ENCODE measurements at regions not wholly inside any gene's neighbourhood (a gene's known extent, or its start where the extent isn't known, plus 50 kb on each side); places are given as distances from the start of the nearest gene placed in this dataset.

GRCh38 chr5:58153255-58153654 is 306.6 kb downstream of the PLK2 start:
- DNase-seq (ENCODE audit: low read depth in 2 of 2): no peak

GRCh38 chr5:58151414-58151813 is 308.5 kb downstream of the PLK2 start:
- DNase-seq (ENCODE audit: low read depth in 2 of 2): no peak

GRCh38 chr5:58150926-58151325 is 309.0 kb downstream of the PLK2 start:
- DNase-seq (ENCODE audit: low read depth in 2 of 2): no peak

DNA sequence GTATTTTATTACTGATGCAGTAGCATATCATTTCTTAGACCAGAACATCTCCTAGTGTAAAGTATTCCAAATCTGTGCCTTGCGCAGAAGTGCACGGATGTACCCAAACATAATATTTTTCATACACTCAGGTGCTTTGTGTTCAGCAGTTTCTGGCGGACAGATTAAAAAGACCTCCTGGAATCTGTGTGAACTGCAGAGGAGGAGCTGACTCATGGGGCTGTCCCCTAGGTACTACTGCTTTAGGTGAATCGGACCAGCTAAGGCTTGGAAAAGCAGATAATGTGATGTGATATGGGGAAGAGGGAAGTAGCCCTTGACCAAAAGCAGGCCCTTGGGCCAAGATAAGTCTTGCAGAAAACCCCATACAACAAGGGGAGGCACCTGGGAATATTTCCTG is 310.1 kb downstream of the PLK2 start:
- no peak for DNase-seq (ENCODE audit: low read depth in 2 of 2)

DNA sequence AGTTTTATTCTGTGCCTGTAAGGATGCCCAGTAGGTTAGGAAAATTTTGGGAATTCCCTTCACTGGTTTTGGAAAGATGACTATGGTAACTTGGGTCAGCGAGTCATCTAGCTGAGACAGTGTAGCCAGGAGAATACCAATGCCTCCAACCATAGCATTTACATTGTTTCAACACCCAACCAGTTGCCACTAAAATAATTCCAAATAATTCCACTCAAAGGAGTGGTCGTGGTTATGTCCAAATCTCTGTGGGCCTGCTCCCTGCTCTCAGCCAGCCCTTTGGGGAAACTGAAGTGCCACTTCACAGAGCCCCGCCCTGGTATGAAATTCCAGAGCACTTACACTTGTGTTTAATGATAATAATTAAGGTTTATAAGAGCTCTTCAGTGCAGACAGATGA is 310.5 kb downstream of the PLK2 start:
- DNase-seq (ENCODE audit: low read depth in 2 of 2): no peak

GRCh38 chr5:58148254-58148775 is 311.6 kb downstream of the PLK2 start:
- no peak for DNase-seq (ENCODE audit: low read depth in 2 of 2)

DNA sequence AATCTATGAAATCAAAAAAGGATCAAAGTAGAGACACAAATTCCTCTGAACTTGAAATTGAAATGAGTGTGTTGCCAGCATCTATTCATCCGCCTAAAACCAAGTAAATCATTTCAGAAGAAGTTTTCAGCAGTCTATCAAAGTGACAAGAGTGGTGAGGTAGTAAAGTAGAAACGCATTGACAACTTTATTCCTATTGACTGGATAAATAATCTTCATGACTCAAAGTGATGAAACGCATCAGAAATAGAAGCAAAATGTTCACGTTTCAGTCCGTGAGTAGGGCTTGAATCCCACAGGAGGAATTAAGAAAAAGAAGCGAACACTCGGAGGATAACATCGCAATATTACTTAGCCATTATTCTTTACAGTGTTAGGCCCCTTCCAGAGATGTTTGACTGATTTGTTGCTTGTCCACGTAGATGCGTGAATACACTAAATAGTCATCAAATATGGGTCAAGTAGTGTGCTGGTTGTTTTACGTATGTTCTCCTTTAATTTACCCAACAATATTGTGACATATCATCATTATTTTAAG is 314.4 kb downstream of the PLK2 start:
- DNase-seq (ENCODE audit: low read depth in 2 of 2): no peak

- no peak for DNase-seq (ENCODE audit: low read depth in 2 of 2)
These were observed 316.2 kb downstream of the PLK2 start for GRCh38 chr5:58143727-58144126.

- DNase-seq (ENCODE audit: low read depth in 2 of 2): no peak
These were observed 316.7 kb downstream of the PLK2 start for GRCh38 chr5:58143181-58143580.

DNA sequence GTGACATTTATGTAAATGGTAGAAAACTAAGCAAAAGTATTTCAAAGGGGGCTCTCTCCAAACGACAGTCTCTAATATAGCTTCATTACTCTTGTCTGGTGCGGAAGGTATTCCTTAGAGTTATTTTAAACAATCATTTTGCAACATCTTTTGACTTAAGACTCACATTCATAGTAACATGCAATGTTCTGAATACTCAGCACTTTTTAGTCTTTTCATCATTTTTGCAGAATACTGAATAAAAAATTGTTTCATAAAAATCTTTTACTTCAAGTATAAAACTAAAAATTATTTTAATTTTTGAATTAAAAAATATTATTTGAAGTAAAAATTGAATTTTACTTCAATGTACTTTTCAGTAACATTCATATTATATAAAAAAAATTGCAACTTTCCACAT is 321.1 kb downstream of the PLK2 start:
- DNase-seq (ENCODE audit: low read depth in 2 of 2): no peak

DNA sequence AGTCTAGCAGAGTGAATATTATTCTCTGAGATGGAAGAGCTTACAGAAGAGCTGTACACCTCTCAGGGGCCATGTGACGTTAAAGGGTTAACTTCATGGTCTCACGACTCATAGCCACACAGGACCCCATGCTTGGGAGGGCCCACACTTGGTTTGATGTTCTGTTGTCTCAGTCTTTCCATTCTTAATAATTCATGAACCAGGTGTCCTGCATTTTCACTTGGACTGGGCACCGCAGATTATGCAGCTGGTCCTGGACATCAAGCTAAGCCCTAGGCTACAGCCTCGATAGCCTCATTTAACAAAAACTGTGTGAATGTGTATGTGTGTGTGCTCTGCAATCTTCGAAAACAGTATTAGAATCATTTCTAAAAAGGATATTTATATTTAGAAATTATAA is 323.5 kb downstream of the PLK2 start:
- DNase-seq (ENCODE audit: low read depth in 2 of 2): no peak

- DNase-seq (ENCODE audit: low read depth in 2 of 2): no peak
These were observed 324.1 kb downstream of the PLK2 start for GRCh38 chr5:58135571-58136335.

- no peak for DNase-seq (ENCODE audit: low read depth in 2 of 2)
These were observed 326.1 kb downstream of the PLK2 start for GRCh38 chr5:58133631-58134296.

DNA sequence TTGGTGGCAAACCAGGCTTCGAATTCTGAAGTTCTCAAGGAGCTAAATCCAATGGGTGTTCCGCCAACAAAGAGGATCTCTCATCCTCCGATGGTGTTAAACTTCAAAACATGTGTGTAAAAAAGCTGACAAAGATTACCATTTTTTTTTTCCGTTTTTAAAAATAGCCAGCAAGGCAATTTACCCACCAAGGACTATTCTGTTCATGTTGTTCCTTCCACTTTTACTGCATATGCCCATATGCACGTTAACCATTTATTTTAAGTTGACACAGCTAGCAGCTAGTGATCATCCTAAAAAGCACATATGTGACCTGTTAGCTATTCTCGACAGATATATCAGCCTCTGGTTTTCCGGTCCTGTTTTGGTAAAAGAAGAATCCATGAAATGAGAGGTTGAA is 326.7 kb downstream of the PLK2 start:
- DNase-seq (ENCODE audit: low read depth in 2 of 2): no peak

DNA sequence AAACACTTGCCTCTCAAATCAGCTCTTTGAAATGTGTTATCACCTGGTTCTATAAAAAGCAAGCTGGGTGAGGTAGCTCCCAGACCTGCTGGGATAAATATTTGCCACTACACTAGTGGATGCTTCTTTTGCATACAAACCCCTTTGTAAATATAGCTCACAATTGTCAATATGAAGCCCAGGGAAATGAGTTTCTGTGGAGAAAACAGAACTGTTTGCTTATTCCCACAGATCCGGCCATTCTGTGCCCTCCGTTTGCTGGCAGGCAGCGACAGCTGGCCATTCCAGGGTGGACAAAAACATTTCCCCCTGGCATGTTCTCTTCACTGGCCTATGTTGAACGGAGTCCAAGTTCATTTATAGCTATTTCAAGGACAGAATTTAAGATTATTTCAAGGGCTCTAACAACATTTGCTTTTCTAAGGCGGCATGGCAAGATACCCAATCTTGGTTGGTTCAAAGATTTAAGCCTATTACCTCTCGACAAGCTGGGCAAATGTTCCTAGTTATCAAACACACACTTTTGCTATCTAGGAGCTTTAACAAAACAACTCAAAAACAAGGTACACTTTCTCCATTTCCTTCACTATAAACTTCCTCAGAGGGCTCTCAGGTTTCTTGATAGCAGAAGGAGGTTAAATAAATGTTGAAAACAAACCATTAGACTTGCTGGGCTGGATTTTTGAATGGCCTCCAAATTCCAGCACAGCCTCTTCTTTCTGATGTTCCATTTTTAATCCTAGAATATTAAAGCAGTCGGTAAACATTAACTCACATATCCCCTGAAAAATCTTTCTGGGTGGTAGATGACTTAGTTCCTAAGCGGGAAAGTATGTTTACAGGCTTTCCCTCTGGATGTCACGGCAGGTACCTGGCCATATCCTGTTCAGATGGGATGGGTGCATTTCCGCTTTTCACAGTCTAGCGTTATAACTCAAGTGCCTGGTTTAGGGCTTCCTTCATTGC is 332.3 kb downstream of the PLK2 start:
- DNase-seq (ENCODE audit: low read depth in 2 of 2): no peak

DNA sequence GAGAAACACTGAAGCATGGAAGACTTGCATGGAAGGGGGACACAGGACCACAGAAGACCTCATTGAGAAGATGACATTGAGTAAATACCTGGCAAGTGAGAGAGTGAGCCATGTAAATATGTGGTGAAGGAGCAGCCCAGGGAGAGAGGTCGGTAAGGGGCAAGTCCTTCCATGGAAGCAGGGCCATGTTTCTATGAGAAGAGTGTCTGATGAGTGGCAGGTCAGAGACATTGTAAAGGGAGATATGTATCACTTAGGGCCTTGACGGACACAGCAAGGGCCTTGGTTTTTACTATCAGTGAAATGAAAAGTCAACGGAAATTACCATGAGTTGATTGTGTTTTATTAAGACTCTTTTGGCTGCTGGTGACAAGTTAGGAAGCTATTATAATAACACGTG is 336.4 kb downstream of the PLK2 start:
- DNase-seq (ENCODE audit: low read depth in 2 of 2): no peak

GRCh38 chr5:58122848-58123392 is 337.0 kb downstream of the PLK2 start:
- no peak for DNase-seq (ENCODE audit: low read depth in 2 of 2)

DNA sequence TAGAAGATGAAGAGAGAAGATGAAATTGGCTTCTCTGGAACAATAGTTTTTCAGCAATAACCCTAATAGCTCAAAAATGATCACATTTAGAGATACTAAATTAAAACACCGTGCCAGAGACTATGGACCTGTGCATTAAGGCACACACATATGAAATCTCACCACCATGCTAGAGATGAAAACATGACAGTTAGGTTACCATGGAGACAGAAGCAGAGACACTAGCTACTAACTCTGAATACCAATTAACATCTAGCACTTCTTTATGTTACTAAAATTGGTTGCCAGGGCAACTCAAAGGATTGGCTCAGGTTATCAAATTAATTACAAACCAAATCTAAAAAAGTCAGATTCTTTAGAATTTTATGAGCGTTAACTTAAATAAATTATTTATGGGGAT is 337.7 kb downstream of the PLK2 start:
- DNase-seq (ENCODE audit: low read depth in 2 of 2): no peak

DNA sequence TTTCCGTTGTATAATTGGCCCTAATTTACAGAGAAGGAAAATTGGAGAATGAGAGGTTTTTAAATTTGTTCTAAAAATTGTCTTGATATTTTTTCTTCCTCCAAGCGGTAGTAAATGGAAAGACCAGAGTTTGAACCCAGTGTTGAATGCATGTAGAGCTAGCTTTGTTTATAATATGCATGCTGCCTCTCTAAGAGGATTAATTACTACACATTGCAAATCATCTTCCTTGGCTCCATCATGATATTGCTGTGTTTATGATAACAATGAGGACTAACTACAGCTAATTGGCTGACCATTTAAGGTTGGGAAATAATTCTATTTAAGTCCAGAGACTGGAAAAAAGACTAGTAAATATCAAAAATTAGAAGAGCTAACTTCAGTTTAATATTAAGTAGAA is 338.5 kb downstream of the PLK2 start:
- no peak for DNase-seq (ENCODE audit: low read depth in 2 of 2)

- DNase-seq (ENCODE audit: low read depth in 2 of 2): no peak
These were observed 342.3 kb downstream of the PLK2 start for GRCh38 chr5:58117542-58117941.

GRCh38 chr5:58116346-58116745 is 343.5 kb downstream of the PLK2 start:
- DNase-seq (ENCODE audit: low read depth in 2 of 2): no peak

GRCh38 chr5:58115811-58116210 is 344.1 kb downstream of the PLK2 start:
- no peak for DNase-seq (ENCODE audit: low read depth in 2 of 2)
